SK-N-SH (cell line): ENCODE measurements at regions not wholly inside any gene's neighbourhood (a gene's known extent, or its start where the extent isn't known, plus 50 kb on each side); places are given as distances from the start of the nearest gene placed in this dataset.

Experiments
- CTCF ChIA-PET: fragments of 300-600, 350-600 bp; formaldehyde crosslinking; extraction: SDS; loops from one replicate; lab custom pipeline; 2021; lab: Yijun Ruan, JAX
- POLR2A ChIA-PET: fragments of 350-600 bp; sonication (Branson Sonifier 250); formaldehyde crosslinking; extraction: SDS; loops from one replicate; lab custom pipeline; 2020; ENCODE audit warnings: antibody characterized with exemption, inconsistent platforms; lab: Yijun Ruan, JAX
- DNase-seq: peaks from one replicate; pipeline ENCODE4 v3.0.0; 2012
- H2AFZ ChIP-seq: fragments of 200-600 bp; sonication (generic); 2 replicates; pipeline ENCODE4 v1.8.1; 2016; ENCODE audit warnings: antibody characterized with exemption, mild to moderate bottlenecking, low read depth
- H3F3A ChIP-seq: fragments of 200-600 bp; sonication (generic); replicated peaks from 2 replicates; pipeline ENCODE3; 2016; ENCODE audit warnings: antibody characterized with exemption, mild to moderate bottlenecking; ENCODE audit not compliant: insufficient read depth
- H3K27ac ChIP-seq, 2 experiments: fragments of 200-500 bp in 1 of 2; fragments of 200-600 bp in 1 of 2; sonication (Bioruptor generic) in 1 of 2; sonication (generic), shearing (Covaris generic) in 1 of 2; 2 replicates each; pipeline versions ENCODE4 v1.5.1 to v1.6.1; 2014 to 2016; ENCODE audit warnings: low read depth in 2 of 2, inconsistent platforms in 1 of 2, low read length in 1 of 2, mild to moderate bottlenecking in 1 of 2, mixed read lengths in 1 of 2
- H3K27me3 ChIP-seq: fragments of 200-600 bp; sonication (generic), shearing (Covaris generic); 2 replicates; pipeline ENCODE4 v1.6.1; 2016; ENCODE audit warnings: mixed run types; ENCODE audit not compliant: insufficient read depth
- H3K36me3 ChIP-seq, 2 experiments: fragments of 200-500 bp in 1 of 2; fragments of 200-600 bp in 1 of 2; sonication (Bioruptor generic) in 1 of 2; sonication (generic) in 1 of 2; replicated peaks in 1 of 2; 2 replicates each; pipeline versions ENCODE3 to v1.5.1; 2014 to 2016; ENCODE audit warnings: low read length in 1 of 2, mild to moderate bottlenecking in 1 of 2; ENCODE audit not compliant: insufficient read depth in 2 of 2, control insufficient read depth in 1 of 2
- H3K4me1 ChIP-seq, 2 experiments: fragments of 200-500 bp in 1 of 2; fragments of 200-600 bp in 1 of 2; sonication (Bioruptor generic) in 1 of 2; sonication (generic), shearing (Covaris generic) in 1 of 2; 2 replicates each; pipeline versions ENCODE4 v1.5.1 to v1.6.1; 2014 to 2016; ENCODE audit warnings: low read depth in 1 of 2, low read length in 1 of 2, mixed run types in 1 of 2; ENCODE audit not compliant: insufficient read depth in 2 of 2, control insufficient read depth in 1 of 2
- H3K4me2 ChIP-seq: fragments of 200-600 bp; sonication (generic), shearing (Covaris generic); 2 replicates; pipeline ENCODE4 v1.6.1; 2017; ENCODE audit warnings: mixed run types
- H3K4me3 ChIP-seq, 2 experiments: fragments of 200-500 bp in 1 of 2; fragments of 200-600 bp in 1 of 2; sonication (Bioruptor generic) in 1 of 2; sonication (generic), shearing (Covaris generic) in 1 of 2; 2 replicates each; pipeline versions ENCODE4 v1.5.1 to v1.8.1; 2014 to 2016; ENCODE audit warnings: low read depth in 2 of 2, inconsistent platforms in 1 of 2, low read length in 1 of 2, mild to moderate bottlenecking in 1 of 2, mixed read lengths in 1 of 2, moderate library complexity in 1 of 2
- H3K79me2 ChIP-seq: fragments of 200-600 bp; sonication (generic); 2 replicates; pipeline ENCODE4 v1.8.1; 2017; ENCODE audit warnings: mild to moderate bottlenecking; ENCODE audit not compliant: insufficient read depth
- H3K9ac ChIP-seq: fragments of 200-600 bp; sonication (generic); 2 replicates; pipeline ENCODE4 v1.6.1; 2017; ENCODE audit warnings: mixed run types
- H3K9me2 ChIP-seq: fragments of 200-600 bp; sonication (generic); 2 replicates; pipeline ENCODE4 v1.6.1; 2017; ENCODE audit warnings: mixed run types
- H3K9me3 ChIP-seq: fragments of 200-600 bp; sonication (generic); 2 replicates; pipeline ENCODE4 v1.6.1; 2017; ENCODE audit warnings: mixed run types, mild to moderate bottlenecking, moderate library complexity
- H4K20me1 ChIP-seq: fragments of 200-600 bp; sonication (generic); 2 replicates; pipeline ENCODE4 v1.6.1; 2017; ENCODE audit warnings: mild to moderate bottlenecking, mixed run types; ENCODE audit not compliant: insufficient read depth
- EP300 ChIP-seq, 2 experiments: IDR thresholded peaks; 2 replicates each; pipeline versions ENCODE4 v1.4.0 to v1.6.1; 2012; ENCODE audit warnings: borderline replicate concordance in 1 of 2, low read depth in 1 of 2, low read length in 1 of 2
- GATA2 ChIP-seq: sonication (generic); formaldehyde crosslinking; IDR thresholded peaks from 2 replicates; pipeline ENCODE4 v1.5.0; 2020; ENCODE audit warnings: mild to moderate bottlenecking, missing genetic modification reagents
- MXI1 ChIP-seq: IDR thresholded peaks from 2 replicates; pipeline ENCODE4 v1.6.1; 2012; ENCODE audit warnings: mild to moderate bottlenecking, low read depth, low read length, improper control_type of control experiment
- NFIC ChIP-seq: IDR thresholded peaks from 2 replicates; pipeline ENCODE4 v1.4.0; 2012; ENCODE audit warnings: borderline replicate concordance
- POLR2AphosphoS5 ChIP-seq: IDR thresholded peaks from 2 replicates; pipeline ENCODE4 v1.6.1; 2012; ENCODE audit warnings: low read depth, low read length
- TEAD4 ChIP-seq: IDR thresholded peaks from 2 replicates; pipeline ENCODE4 v1.4.0; 2012; ENCODE audit warnings: mild to moderate bottlenecking, borderline replicate concordance; ENCODE audit not compliant: insufficient read depth
- WGBS: methylation state at CpG from one replicate; pipeline ENCODE4 v1.1.6; 2017; ENCODE audit warnings: low lambda C conversion rate; 5-methylcytosine and 5-hydroxymethylcytosine counted together
- TF ChIP-seq, protein P1 (sequence below): fragments of 200-600 bp; sonication (generic); IDR thresholded peaks from 2 replicates; pipeline ENCODE4 v1.6.1; 2017; ENCODE audit warnings: antibody characterized with exemption, mild to moderate bottlenecking, moderate library complexity
- TF ChIP-seq, protein P2 (sequence below): IDR thresholded peaks from 2 replicates; pipeline ENCODE4 v1.4.0; 2012; ENCODE audit warnings: low read depth, borderline replicate concordance
- TF ChIP-seq, protein P3 (sequence below): IDR thresholded peaks from 2 replicates; pipeline ENCODE4; 2012
- TF ChIP-seq, protein P4 (sequence below): IDR thresholded peaks from 2 replicates; pipeline ENCODE4 v1.6.1; 2012; ENCODE audit warnings: mild to moderate bottlenecking, low read depth, low read length, moderate library complexity
- TF ChIP-seq, protein P5 (sequence below): fragments of 150-350 bp; IDR thresholded peaks from 2 replicates; pipeline ENCODE4 v1.6.1; 2016; ENCODE audit warnings: mild to moderate bottlenecking, low read depth, low read length

DNA sequence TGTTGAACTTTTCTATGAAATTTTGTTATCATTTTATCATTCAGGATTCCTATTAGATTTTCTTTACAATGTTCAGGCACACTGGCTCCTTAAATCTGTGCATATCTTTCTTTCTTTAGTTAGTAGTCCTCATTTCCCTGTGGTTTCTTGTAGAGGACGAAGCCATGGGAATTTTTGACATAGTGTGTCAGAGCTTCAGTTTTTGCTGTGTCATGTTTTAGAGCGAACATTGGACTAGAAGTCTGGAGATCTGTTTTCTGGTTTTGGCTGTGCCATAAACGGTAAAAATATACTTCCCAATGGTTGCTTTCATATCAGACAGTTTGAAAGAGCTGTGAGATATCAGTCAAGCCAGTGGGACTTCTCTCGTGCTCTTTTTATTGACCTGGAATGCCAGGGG lies 105.2 kb downstream of the CHCHD4 start (continued):
- TF ChIP-seq, protein P1, sequence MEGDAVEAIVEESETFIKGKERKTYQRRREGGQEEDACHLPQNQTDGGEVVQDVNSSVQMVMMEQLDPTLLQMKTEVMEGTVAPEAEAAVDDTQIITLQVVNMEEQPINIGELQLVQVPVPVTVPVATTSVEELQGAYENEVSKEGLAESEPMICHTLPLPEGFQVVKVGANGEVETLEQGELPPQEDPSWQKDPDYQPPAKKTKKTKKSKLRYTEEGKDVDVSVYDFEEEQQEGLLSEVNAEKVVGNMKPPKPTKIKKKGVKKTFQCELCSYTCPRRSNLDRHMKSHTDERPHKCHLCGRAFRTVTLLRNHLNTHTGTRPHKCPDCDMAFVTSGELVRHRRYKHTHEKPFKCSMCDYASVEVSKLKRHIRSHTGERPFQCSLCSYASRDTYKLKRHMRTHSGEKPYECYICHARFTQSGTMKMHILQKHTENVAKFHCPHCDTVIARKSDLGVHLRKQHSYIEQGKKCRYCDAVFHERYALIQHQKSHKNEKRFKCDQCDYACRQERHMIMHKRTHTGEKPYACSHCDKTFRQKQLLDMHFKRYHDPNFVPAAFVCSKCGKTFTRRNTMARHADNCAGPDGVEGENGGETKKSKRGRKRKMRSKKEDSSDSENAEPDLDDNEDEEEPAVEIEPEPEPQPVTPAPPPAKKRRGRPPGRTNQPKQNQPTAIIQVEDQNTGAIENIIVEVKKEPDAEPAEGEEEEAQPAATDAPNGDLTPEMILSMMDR, result no peak
- TF ChIP-seq GATA2, result no peak
- no peak for TF ChIP-seq NFIC
- no peak for TF ChIP-seq POLR2AphosphoS5
- TF ChIP-seq EP300 (IDR thresholded peaks at IDR 0.05; ENCODE audit: borderline replicate concordance in 1 of 2, low read depth in 1 of 2, low read length in 1 of 2), result no peak
- TF ChIP-seq, protein P2, sequence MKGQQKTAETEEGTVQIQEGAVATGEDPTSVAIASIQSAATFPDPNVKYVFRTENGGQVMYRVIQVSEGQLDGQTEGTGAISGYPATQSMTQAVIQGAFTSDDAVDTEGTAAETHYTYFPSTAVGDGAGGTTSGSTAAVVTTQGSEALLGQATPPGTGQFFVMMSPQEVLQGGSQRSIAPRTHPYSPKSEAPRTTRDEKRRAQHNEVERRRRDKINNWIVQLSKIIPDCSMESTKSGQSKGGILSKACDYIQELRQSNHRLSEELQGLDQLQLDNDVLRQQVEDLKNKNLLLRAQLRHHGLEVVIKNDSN, result no peak
- TF ChIP-seq TEAD4, result no peak
- TF ChIP-seq, protein P3, sequence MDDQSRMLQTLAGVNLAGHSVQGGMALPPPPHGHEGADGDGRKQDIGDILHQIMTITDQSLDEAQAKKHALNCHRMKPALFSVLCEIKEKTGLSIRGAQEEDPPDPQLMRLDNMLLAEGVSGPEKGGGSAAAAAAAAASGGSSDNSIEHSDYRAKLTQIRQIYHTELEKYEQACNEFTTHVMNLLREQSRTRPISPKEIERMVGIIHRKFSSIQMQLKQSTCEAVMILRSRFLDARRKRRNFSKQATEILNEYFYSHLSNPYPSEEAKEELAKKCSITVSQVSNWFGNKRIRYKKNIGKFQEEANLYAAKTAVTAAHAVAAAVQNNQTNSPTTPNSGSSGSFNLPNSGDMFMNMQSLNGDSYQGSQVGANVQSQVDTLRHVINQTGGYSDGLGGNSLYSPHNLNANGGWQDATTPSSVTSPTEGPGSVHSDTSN, result no peak
- TF ChIP-seq, protein P4, sequence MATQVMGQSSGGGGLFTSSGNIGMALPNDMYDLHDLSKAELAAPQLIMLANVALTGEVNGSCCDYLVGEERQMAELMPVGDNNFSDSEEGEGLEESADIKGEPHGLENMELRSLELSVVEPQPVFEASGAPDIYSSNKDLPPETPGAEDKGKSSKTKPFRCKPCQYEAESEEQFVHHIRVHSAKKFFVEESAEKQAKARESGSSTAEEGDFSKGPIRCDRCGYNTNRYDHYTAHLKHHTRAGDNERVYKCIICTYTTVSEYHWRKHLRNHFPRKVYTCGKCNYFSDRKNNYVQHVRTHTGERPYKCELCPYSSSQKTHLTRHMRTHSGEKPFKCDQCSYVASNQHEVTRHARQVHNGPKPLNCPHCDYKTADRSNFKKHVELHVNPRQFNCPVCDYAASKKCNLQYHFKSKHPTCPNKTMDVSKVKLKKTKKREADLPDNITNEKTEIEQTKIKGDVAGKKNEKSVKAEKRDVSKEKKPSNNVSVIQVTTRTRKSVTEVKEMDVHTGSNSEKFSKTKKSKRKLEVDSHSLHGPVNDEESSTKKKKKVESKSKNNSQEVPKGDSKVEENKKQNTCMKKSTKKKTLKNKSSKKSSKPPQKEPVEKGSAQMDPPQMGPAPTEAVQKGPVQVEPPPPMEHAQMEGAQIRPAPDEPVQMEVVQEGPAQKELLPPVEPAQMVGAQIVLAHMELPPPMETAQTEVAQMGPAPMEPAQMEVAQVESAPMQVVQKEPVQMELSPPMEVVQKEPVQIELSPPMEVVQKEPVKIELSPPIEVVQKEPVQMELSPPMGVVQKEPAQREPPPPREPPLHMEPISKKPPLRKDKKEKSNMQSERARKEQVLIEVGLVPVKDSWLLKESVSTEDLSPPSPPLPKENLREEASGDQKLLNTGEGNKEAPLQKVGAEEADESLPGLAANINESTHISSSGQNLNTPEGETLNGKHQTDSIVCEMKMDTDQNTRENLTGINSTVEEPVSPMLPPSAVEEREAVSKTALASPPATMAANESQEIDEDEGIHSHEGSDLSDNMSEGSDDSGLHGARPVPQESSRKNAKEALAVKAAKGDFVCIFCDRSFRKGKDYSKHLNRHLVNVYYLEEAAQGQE, result no peak
- TF ChIP-seq MXI1, result no peak

DNA sequence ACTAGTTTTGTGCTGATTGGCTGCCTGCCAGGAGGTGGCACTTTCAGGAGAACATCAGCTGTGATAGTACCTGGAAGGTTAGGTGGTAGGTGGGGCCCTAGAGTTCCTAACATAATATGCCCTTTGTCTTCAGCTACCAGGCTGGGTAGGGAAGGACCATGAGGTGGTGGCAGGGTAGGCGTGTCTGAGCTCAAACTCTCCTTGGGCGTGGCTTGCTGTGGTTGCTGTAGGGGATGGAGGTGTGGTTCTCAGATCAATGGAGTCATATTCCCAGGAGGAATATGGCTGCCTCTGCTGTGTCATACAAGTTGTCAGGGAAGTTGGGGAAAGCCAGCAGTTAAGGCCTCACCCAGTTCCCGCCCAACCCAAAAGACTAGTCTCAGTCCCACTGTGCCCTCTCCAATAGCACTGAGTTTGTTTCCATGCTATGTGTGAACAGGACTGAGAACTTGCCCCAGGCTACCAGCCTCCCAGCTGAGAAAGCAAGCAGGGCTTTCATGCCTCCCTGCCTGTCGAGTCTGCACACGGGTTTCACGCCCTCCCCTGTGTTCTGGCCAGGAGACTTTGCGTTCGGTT lies 107.7 kb downstream of the CHCHD4 start:
- Histone ChIP-seq H3K9me2 (no peaks in the 10 kb centered on the region), H3K36me3 (no peaks in the 10 kb centered on the region), H3F3A (no peaks in the 10 kb centered on the region), H3K9me3 (no peaks in the 10 kb centered on the region), H3K27ac (no peak overlapping the region), H3K4me3 (no peak overlapping the region), H3K79me2 (no peaks in the 10 kb centered on the region), H2AFZ (no peak overlapping the region), H3K4me1 (no peaks in the 10 kb centered on the region), H3K9ac (no peak overlapping the region), H4K20me1 (no peaks in the 10 kb centered on the region), H3K4me2 (no peak overlapping the region), H3K27me3 (no peaks in the 10 kb centered on the region)
- no peak for DNase-seq
- WGBS, result 45% methylated on average over 8 of the region's 8 CpGs
- ChIA-PET POLR2A (no interaction called here), CTCF (interaction anchor here (2.0 kb wide), 1 partner anchor 16 kb away, joined by 7 read pairs; no protein-coding TSS in a partner anchor)
- TF ChIP-seq GATA2 (no peak), MXI1 (no peak)
- TF ChIP-seq, protein P5, sequence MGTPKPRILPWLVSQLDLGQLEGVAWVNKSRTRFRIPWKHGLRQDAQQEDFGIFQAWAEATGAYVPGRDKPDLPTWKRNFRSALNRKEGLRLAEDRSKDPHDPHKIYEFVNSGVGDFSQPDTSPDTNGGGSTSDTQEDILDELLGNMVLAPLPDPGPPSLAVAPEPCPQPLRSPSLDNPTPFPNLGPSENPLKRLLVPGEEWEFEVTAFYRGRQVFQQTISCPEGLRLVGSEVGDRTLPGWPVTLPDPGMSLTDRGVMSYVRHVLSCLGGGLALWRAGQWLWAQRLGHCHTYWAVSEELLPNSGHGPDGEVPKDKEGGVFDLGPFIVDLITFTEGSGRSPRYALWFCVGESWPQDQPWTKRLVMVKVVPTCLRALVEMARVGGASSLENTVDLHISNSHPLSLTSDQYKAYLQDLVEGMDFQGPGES, result no peak
